SK-N-SH (cell line): ENCODE measurements at regions not wholly inside any gene's neighbourhood (a gene's known extent, or its start where the extent isn't known, plus 50 kb on each side); places are given as distances from the start of the nearest gene placed in this dataset.

Experiments used
- CTCF ChIA-PET: fragments of 300-600, 350-600 bp; formaldehyde crosslinking; extraction: SDS; loops from one replicate; lab custom pipeline; 2021; lab: Yijun Ruan, JAX
- POLR2A ChIA-PET: fragments of 350-600 bp; sonication (Branson Sonifier 250); formaldehyde crosslinking; extraction: SDS; loops from one replicate; lab custom pipeline; 2020; ENCODE audit warnings: antibody characterized with exemption, inconsistent platforms; lab: Yijun Ruan, JAX
- DNase-seq: peaks from one replicate; pipeline ENCODE4 v3.0.0; 2012
- H2AFZ ChIP-seq: fragments of 200-600 bp; sonication (generic); 2 replicates; pipeline ENCODE4 v1.8.1; 2016; ENCODE audit warnings: antibody characterized with exemption, mild to moderate bottlenecking, low read depth
- H3F3A ChIP-seq: fragments of 200-600 bp; sonication (generic); replicated peaks from 2 replicates; pipeline ENCODE3; 2016; ENCODE audit warnings: antibody characterized with exemption, mild to moderate bottlenecking; ENCODE audit not compliant: insufficient read depth
- H3K27ac ChIP-seq, 2 experiments: fragments of 200-500 bp in 1 of 2; fragments of 200-600 bp in 1 of 2; sonication (Bioruptor generic) in 1 of 2; sonication (generic), shearing (Covaris generic) in 1 of 2; 2 replicates each; pipeline versions ENCODE4 v1.5.1 to v1.6.1; 2014 to 2016; ENCODE audit warnings: low read depth in 2 of 2, inconsistent platforms in 1 of 2, low read length in 1 of 2, mild to moderate bottlenecking in 1 of 2, mixed read lengths in 1 of 2
- H3K27me3 ChIP-seq: fragments of 200-600 bp; sonication (generic), shearing (Covaris generic); 2 replicates; pipeline ENCODE4 v1.6.1; 2016; ENCODE audit warnings: mixed run types; ENCODE audit not compliant: insufficient read depth
- H3K36me3 ChIP-seq, 2 experiments: fragments of 200-500 bp in 1 of 2; fragments of 200-600 bp in 1 of 2; sonication (Bioruptor generic) in 1 of 2; sonication (generic) in 1 of 2; replicated peaks in 1 of 2; 2 replicates each; pipeline versions ENCODE3 to v1.5.1; 2014 to 2016; ENCODE audit warnings: low read length in 1 of 2, mild to moderate bottlenecking in 1 of 2; ENCODE audit not compliant: insufficient read depth in 2 of 2, control insufficient read depth in 1 of 2
- H3K4me1 ChIP-seq, 2 experiments: fragments of 200-500 bp in 1 of 2; fragments of 200-600 bp in 1 of 2; sonication (Bioruptor generic) in 1 of 2; sonication (generic), shearing (Covaris generic) in 1 of 2; 2 replicates each; pipeline versions ENCODE4 v1.5.1 to v1.6.1; 2014 to 2016; ENCODE audit warnings: low read depth in 1 of 2, low read length in 1 of 2, mixed run types in 1 of 2; ENCODE audit not compliant: insufficient read depth in 2 of 2, control insufficient read depth in 1 of 2
- H3K4me2 ChIP-seq: fragments of 200-600 bp; sonication (generic), shearing (Covaris generic); 2 replicates; pipeline ENCODE4 v1.6.1; 2017; ENCODE audit warnings: mixed run types
- H3K4me3 ChIP-seq, 2 experiments: fragments of 200-500 bp in 1 of 2; fragments of 200-600 bp in 1 of 2; sonication (Bioruptor generic) in 1 of 2; sonication (generic), shearing (Covaris generic) in 1 of 2; 2 replicates each; pipeline versions ENCODE4 v1.5.1 to v1.8.1; 2014 to 2016; ENCODE audit warnings: low read depth in 2 of 2, inconsistent platforms in 1 of 2, low read length in 1 of 2, mild to moderate bottlenecking in 1 of 2, mixed read lengths in 1 of 2, moderate library complexity in 1 of 2
- H3K79me2 ChIP-seq: fragments of 200-600 bp; sonication (generic); 2 replicates; pipeline ENCODE4 v1.8.1; 2017; ENCODE audit warnings: mild to moderate bottlenecking; ENCODE audit not compliant: insufficient read depth
- H3K9ac ChIP-seq: fragments of 200-600 bp; sonication (generic); 2 replicates; pipeline ENCODE4 v1.6.1; 2017; ENCODE audit warnings: mixed run types
- H3K9me2 ChIP-seq: fragments of 200-600 bp; sonication (generic); 2 replicates; pipeline ENCODE4 v1.6.1; 2017; ENCODE audit warnings: mixed run types
- H3K9me3 ChIP-seq: fragments of 200-600 bp; sonication (generic); 2 replicates; pipeline ENCODE4 v1.6.1; 2017; ENCODE audit warnings: mixed run types, mild to moderate bottlenecking, moderate library complexity
- H4K20me1 ChIP-seq: fragments of 200-600 bp; sonication (generic); 2 replicates; pipeline ENCODE4 v1.6.1; 2017; ENCODE audit warnings: mild to moderate bottlenecking, mixed run types; ENCODE audit not compliant: insufficient read depth
- CTCF ChIP-seq: fragments of 200-600 bp; sonication (generic); IDR thresholded peaks from 2 replicates; pipeline ENCODE4 v1.6.1; 2017; ENCODE audit warnings: antibody characterized with exemption, mild to moderate bottlenecking, moderate library complexity
- ELF1 ChIP-seq: IDR thresholded peaks from 2 replicates; pipeline ENCODE4 v1.4.0; 2012
- EP300 ChIP-seq, 2 experiments: IDR thresholded peaks; 2 replicates each; pipeline versions ENCODE4 v1.4.0 to v1.6.1; 2012; ENCODE audit warnings: borderline replicate concordance in 1 of 2, low read depth in 1 of 2, low read length in 1 of 2
- EZH2phosphoT487 ChIP-seq: fragments of 200-600 bp; sonication (generic); IDR thresholded peaks from 2 replicates; pipeline ENCODE4 v1.6.1; 2017; ENCODE audit warnings: low read depth, mixed run types, mild to moderate bottlenecking, antibody characterized with exemption, moderate library complexity, borderline replicate concordance
- FOXJ3 ChIP-seq: sonication (generic); formaldehyde crosslinking; IDR thresholded peaks from 2 replicates; pipeline ENCODE4 v1.5.1; 2020; ENCODE audit warnings: mild to moderate bottlenecking, missing genetic modification reagents
- GATA2 ChIP-seq: sonication (generic); formaldehyde crosslinking; IDR thresholded peaks from 2 replicates; pipeline ENCODE4 v1.5.0; 2020; ENCODE audit warnings: mild to moderate bottlenecking, missing genetic modification reagents
- MAX ChIP-seq: IDR thresholded peaks from 2 replicates; pipeline ENCODE4 v1.4.0; 2012; ENCODE audit warnings: low read depth
- MEF2A ChIP-seq: IDR thresholded peaks from 2 replicates; pipeline ENCODE4 v1.4.0; 2012; ENCODE audit warnings: low read depth, borderline replicate concordance
- MXI1 ChIP-seq: IDR thresholded peaks from 2 replicates; pipeline ENCODE4 v1.6.1; 2012; ENCODE audit warnings: mild to moderate bottlenecking, low read depth, low read length, improper control_type of control experiment
- NFIC ChIP-seq: IDR thresholded peaks from 2 replicates; pipeline ENCODE4 v1.4.0; 2012; ENCODE audit warnings: borderline replicate concordance
- RCOR1 ChIP-seq: fragments of 150-350 bp; IDR thresholded peaks from 2 replicates; pipeline ENCODE4 v1.6.1; 2017; ENCODE audit warnings: antibody characterized with exemption, low read length
- RFX5 ChIP-seq: IDR thresholded peaks from 2 replicates; pipeline ENCODE4 v1.6.1; 2012; ENCODE audit warnings: mild to moderate bottlenecking, improper control_type of control experiment, low read length
- RXRA ChIP-seq: IDR thresholded peaks from 2 replicates; pipeline ENCODE4 v1.4.0; 2012; ENCODE audit warnings: low read depth, mild to moderate bottlenecking, borderline replicate concordance
- SIN3A ChIP-seq: IDR thresholded peaks from 2 replicates; pipeline ENCODE4 v1.6.1; 2012; ENCODE audit warnings: low read depth, mild to moderate bottlenecking, low read length, moderate library complexity, borderline replicate concordance
- SMC3 ChIP-seq: IDR thresholded peaks from 2 replicates; pipeline ENCODE4 v1.6.1; 2012; ENCODE audit warnings: low read depth, low read length, improper control_type of control experiment
- TAF1 ChIP-seq: IDR thresholded peaks from 2 replicates; pipeline ENCODE4 v1.6.1; 2012; ENCODE audit warnings: low read depth, mild to moderate bottlenecking, low read length, moderate library complexity, borderline replicate concordance
- TCF12 ChIP-seq: IDR thresholded peaks from 2 replicates; pipeline ENCODE4 v1.4.0; 2012
- TEAD4 ChIP-seq: IDR thresholded peaks from 2 replicates; pipeline ENCODE4 v1.4.0; 2012; ENCODE audit warnings: mild to moderate bottlenecking, borderline replicate concordance; ENCODE audit not compliant: insufficient read depth
- YY1 ChIP-seq: IDR thresholded peaks from 2 replicates; pipeline ENCODE4 v1.4.0; 2012; ENCODE audit warnings: low read depth, mild to moderate bottlenecking
- WGBS: methylation state at CpG from one replicate; pipeline ENCODE4 v1.1.6; 2017; ENCODE audit warnings: low lambda C conversion rate; 5-methylcytosine and 5-hydroxymethylcytosine counted together
- TF ChIP-seq, protein P1 (sequence below): IDR thresholded peaks from 2 replicates; pipeline ENCODE4 v1.4.0; 2012; ENCODE audit warnings: low read depth, borderline replicate concordance

DNA sequence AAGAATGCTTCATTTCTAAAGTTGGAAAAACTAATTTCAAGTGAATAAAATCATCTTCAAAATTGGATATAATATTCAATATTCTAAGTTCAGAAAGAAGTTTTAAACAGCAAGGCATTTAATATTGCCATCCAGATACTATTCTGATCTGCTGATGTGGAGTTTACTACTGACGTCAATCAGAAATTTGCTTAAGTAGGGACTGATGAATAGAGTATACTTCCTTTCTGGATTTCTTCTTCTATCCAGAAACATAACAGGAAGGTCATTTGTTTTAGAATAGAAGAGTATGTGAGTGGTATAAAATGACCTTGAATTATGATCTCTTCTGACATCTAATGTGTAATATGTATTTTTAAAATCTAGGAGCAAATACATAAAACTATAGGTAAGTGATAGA lies 308.1 kb upstream of the ADGRL2 start:
- Histone ChIP-seq H3K4me2 (no peak overlapping the region), H3K9ac (no peak overlapping the region), H3K79me2 (no peaks in the 10 kb centered on the region), H3K9me3 (no peaks in the 10 kb centered on the region; the same call in 1 of the 2 replicates), H3K4me1 (peaks cover 0 to 2% of the 10 kb centered on the region in 2 experiments; a peak in 2 of 4 replicates), H3K9me2 (no peaks in the 10 kb centered on the region), H3F3A (no peaks in the 10 kb centered on the region), H3K27me3 (no peaks in the 10 kb centered on the region), H3K4me3 (no peak overlapping the region), H4K20me1 (no peaks in the 10 kb centered on the region), H3K36me3 (no peaks in the 10 kb centered on the region), H3K27ac (no peak overlapping the region), H2AFZ (no peak overlapping the region)
- TF ChIP-seq MEF2A = no peak
- no peak for TF ChIP-seq RCOR1
- no peak for TF ChIP-seq MXI1
- TF ChIP-seq EZH2phosphoT487 = no peak
- no peak for TF ChIP-seq TEAD4
- TF ChIP-seq GATA2 (CRISPR knock-in tag) = no peak
- TF ChIP-seq, protein P1, sequence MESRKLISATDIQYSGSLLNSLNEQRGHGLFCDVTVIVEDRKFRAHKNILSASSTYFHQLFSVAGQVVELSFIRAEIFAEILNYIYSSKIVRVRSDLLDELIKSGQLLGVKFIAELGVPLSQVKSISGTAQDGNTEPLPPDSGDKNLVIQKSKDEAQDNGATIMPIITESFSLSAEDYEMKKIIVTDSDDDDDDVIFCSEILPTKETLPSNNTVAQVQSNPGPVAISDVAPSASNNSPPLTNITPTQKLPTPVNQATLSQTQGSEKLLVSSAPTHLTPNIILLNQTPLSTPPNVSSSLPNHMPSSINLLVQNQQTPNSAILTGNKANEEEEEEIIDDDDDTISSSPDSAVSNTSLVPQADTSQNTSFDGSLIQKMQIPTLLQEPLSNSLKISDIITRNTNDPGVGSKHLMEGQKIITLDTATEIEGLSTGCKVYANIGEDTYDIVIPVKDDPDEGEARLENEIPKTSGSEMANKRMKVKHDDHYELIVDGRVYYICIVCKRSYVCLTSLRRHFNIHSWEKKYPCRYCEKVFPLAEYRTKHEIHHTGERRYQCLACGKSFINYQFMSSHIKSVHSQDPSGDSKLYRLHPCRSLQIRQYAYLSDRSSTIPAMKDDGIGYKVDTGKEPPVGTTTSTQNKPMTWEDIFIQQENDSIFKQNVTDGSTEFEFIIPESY = no peak
- TF ChIP-seq YY1 = no peak
- no peak for TF ChIP-seq SIN3A
- POLR2A ChIA-PET = no interaction called here
- no peak for DNase-seq
- CTCF ChIA-PET = interaction anchor here (1.3 kb wide), 1 partner anchor 12 kb away, joined by 5 read pairs; no protein-coding TSS in a partner anchor
- WGBS = 88% methylated on average over 1 of the region's 1 CpG

DNA sequence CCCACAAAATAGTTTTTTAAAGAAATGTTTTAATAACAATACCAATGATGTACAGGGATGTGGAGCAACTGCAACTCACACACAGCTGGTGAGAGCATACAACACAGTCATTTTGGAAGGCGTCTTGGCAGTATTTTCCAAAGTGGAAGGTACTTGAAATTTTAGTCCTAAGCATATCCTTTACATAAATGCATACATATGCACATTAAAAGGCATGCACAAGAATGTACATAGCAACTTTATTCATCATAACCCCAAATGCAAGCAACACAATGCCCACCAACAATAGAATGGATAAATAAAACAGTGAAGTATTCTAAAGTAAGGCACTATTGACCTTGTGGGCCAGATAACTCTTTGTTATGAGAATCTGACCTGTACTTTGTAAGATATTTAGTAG lies 310.1 kb upstream of the ADGRL2 start:
- CTCF ChIA-PET = interaction anchor here (1.6 kb wide), 2 partner anchors 11 to 19 kb away, joined by 4 to 5 read pairs; no protein-coding TSS in a partner anchor
- no peak overlapping the region for H3K9ac ChIP-seq
- no peaks in the 10 kb centered on the region; the same call in 1 of the 2 replicates for H3K9me3 ChIP-seq
- H4K20me1 ChIP-seq = no peaks in the 10 kb centered on the region
- no peaks in the 10 kb centered on the region for H3K9me2 ChIP-seq
- WGBS = 58% methylated on average over 1 of the region's 1 CpG
- H3F3A ChIP-seq = no peaks in the 10 kb centered on the region
- H3K27me3 ChIP-seq = no peaks in the 10 kb centered on the region
- POLR2A ChIA-PET = no interaction called here
- no peak overlapping the region for H2AFZ ChIP-seq
- TF ChIP-seq MEF2A (no peak), SIN3A (no peak), FOXJ3 (CRISPR knock-in tag) (no peak), RFX5 (no peak), ELF1 (no peak), EP300 (IDR thresholded peaks at IDR 0.05; ENCODE audit: borderline replicate concordance in 1 of 2, low read depth in 1 of 2, low read length in 1 of 2) (no peak), NFIC (no peak), CTCF (no peak), TAF1 (no peak), SMC3 (no peak), RXRA (no peak), MAX (no peak), TCF12 (no peak)
- no peaks in the 10 kb centered on the region for H3K36me3 ChIP-seq
- H3K27ac ChIP-seq = no peak overlapping the region
- H3K79me2 ChIP-seq = no peaks in the 10 kb centered on the region
- H3K4me3 ChIP-seq = no peak overlapping the region
- H3K4me1 ChIP-seq = peaks cover 0 to 2% of the 10 kb centered on the region in 2 experiments; a peak in 2 of 4 replicates
- H3K4me2 ChIP-seq = no peak overlapping the region
- no peak for DNase-seq
